Thyroid gland (tissue), 4 donors: ENCODE measurements at regions not wholly inside any gene's neighbourhood (a gene's known extent, or its start where the extent isn't known, plus 50 kb on each side); places are given as distances from the start of the nearest gene placed in this dataset.
"Not testable (repeated sequence)": the region's sequence is repeated elsewhere in the genome, so short reads cannot be mapped to it uniquely, and the experiment has no call there.

ENCODE experiments used
- DNase-seq, 2 donors: peaks; one replicate each; pipeline ENCODE4 v3.0.0-alpha.2; 2019
- H3K27ac ChIP-seq, 3 donors: fragments of 200-600 bp; sonication (generic); 1 replicate in 2 of 3; 2 replicates in 1 of 3; pipeline ENCODE4 v1.5.1; 2016 to 2019; ENCODE audit warnings: mild to moderate bottlenecking in 1 of 3, moderate library complexity in 1 of 3
- H3K27me3 ChIP-seq: fragments of 200-600 bp; sonication (generic); one replicate; pipeline ENCODE4 v1.5.1; 2019
- H3K36me3 ChIP-seq, 2 donors: fragments of 200-600 bp; sonication (generic); one replicate each; pipeline ENCODE4 v1.5.1; 2016 to 2019
- H3K4me1 ChIP-seq, 2 donors: fragments of 200-600 bp; sonication (generic); one replicate each; pipeline ENCODE4 v1.5.1; 2017 to 2019
- H3K4me3 ChIP-seq, 3 donors: fragments of 200-600 bp; sonication (generic); replicated peaks in 1 of 3; 1 replicate in 2 of 3; 2 replicates in 1 of 3; pipeline ENCODE4 v1.5.1; 2016; ENCODE audit warnings: mild to moderate bottlenecking in 1 of 3
- H3K9me3 ChIP-seq: fragments of 200-600 bp; sonication (generic); one replicate; pipeline ENCODE4 v1.5.1; 2017
- CTCF ChIP-seq, 6 experiments: fragments of 200-600 bp in 3 of 6; fragments of 450-650 bp in 3 of 6; sonication (generic) in 3 of 6; IDR thresholded peaks; one replicate each; pipeline ENCODE4 v1.5.1; 2016 to 2019; ENCODE audit warnings: antibody characterized with exemption in 6 of 6, mild to moderate bottlenecking in 2 of 6, inconsistent platforms in 1 of 6, moderate library complexity in 1 of 6
- POLR2A ChIP-seq, 2 donors: fragments of 450-650 bp; IDR thresholded peaks; one replicate each; pipeline ENCODE4 v1.6.1; 2017; ENCODE audit warnings: antibody characterized with exemption in 2 of 2, mild to moderate bottlenecking in 2 of 2, moderate library complexity in 1 of 2
- WGBS, 2 donors: methylation state at CpG; one replicate each; pipeline ENCODE4 v1.1.5; 2017; 5-methylcytosine and 5-hydroxymethylcytosine counted together
- intact Hi-C: fragments of 100-400 bp; cut with DNase I; formaldehyde crosslinking; loops from one replicate; pipeline ENCODE4 v1.15.1; 2023

GRCh38 chr4:156294577-156294976, 340.9 kb upstream of the CTSO start:
- Histone ChIP-seq H3K36me3 (no peaks in the 10 kb centered on the region), H3K9me3 (no peaks in the 10 kb centered on the region), H3K27me3 (no peaks in the 10 kb centered on the region), H3K4me1 (no peaks in the 10 kb centered on the region), H3K27ac (no peak overlapping the region), H3K4me3 (no peak overlapping the region)
- TF ChIP-seq POLR2A (IDR thresholded peaks at IDR 0.05) (no peak), CTCF (IDR thresholded peaks at IDR 0.05) (peak in 3 of 6 experiments; percentile 27 to 34 (median 33))
- no peak for DNase-seq
- intact Hi-C loops: no loop called here
- WGBS, 2 donors: 43 to 47% methylated on average over 2 of the region's 2 CpGs

- no peaks in the 10 kb centered on the region for H3K36me3 ChIP-seq
- H3K27me3 ChIP-seq: no peaks in the 10 kb centered on the region
- H3K4me1 ChIP-seq: no peaks in the 10 kb centered on the region
- WGBS, 2 donors: 79 to 89% methylated on average over 1 of the region's 1 CpG
- H3K4me3 ChIP-seq: no peak overlapping the region
- DNase-seq: no peak
- TF ChIP-seq CTCF (IDR thresholded peaks at IDR 0.05): no peak
- no peak for TF ChIP-seq POLR2A (IDR thresholded peaks at IDR 0.05)
- intact Hi-C loops: no loop called here
- no peak overlapping the region for H3K27ac ChIP-seq
- no peaks in the 10 kb centered on the region for H3K9me3 ChIP-seq
Observed at GRCh38 chr4:156293657-156294297, 340.1 kb upstream of the CTSO start.

DNA sequence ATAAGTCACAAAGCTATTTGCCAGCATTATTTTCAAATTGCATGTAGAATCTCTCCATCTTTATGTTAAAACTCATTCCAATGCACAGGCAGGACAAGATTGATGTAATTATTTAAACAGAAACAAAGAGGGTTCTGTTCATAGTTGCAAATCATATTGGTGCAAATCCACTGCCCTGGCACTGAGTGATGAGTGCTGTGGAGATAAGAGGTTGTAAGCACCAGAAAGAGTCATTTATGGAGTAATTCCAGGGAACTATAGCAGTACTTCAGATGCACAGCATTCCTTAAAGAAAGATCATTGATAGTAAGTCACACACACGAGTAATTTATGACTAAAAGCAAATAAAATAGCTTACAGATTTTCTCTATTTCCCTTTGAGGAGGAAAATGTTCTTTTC, 337.7 kb upstream of the CTSO start:
- Histone ChIP-seq H3K4me1 (no peaks in the 10 kb centered on the region), H3K27ac (no peak overlapping the region), H3K36me3 (no peaks in the 10 kb centered on the region), H3K9me3 (no peaks in the 10 kb centered on the region), H3K27me3 (no peaks in the 10 kb centered on the region), H3K4me3 (no peak overlapping the region)
- 16 to 19% methylated on average over 1 of the region's 1 CpG for WGBS, 2 donors
- TF ChIP-seq CTCF (IDR thresholded peaks at IDR 0.05) (no peak), POLR2A (IDR thresholded peaks at IDR 0.05) (no peak)
- intact Hi-C loops: no loop called here
- no peak for DNase-seq

DNA sequence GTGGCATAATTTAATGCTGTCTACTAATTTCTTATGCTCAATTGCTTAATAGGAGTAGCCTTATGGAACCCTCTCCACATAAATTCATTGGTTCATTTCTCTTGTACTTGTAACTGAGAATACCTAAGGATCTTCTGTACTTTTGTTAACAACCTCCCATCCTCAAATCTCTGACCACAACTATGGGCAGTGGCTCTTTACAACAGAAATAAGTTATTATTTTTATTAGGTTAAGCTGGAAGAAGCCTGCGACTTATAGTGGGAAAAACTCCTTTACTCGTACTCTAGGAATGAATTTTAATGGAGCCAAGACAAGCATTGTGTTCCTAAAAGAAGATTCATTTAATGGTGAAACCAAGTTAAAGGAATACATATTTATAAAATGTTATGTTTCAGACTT, 337.1 kb upstream of the CTSO start:
- H3K27me3 ChIP-seq: no peaks in the 10 kb centered on the region
- DNase-seq: no peak
- no peak overlapping the region for H3K27ac ChIP-seq
- no peak overlapping the region for H3K4me3 ChIP-seq
- no peak for TF ChIP-seq POLR2A (IDR thresholded peaks at IDR 0.05)
- TF ChIP-seq CTCF (IDR thresholded peaks at IDR 0.05): no peak
- no peaks in the 10 kb centered on the region for H3K9me3 ChIP-seq
- intact Hi-C loops: no loop called here
- WGBS, 2 donors: 79 to 89% methylated on average over 2 of the region's 2 CpGs
- H3K4me1 ChIP-seq: no peaks in the 10 kb centered on the region
- no peaks in the 10 kb centered on the region for H3K36me3 ChIP-seq

DNA sequence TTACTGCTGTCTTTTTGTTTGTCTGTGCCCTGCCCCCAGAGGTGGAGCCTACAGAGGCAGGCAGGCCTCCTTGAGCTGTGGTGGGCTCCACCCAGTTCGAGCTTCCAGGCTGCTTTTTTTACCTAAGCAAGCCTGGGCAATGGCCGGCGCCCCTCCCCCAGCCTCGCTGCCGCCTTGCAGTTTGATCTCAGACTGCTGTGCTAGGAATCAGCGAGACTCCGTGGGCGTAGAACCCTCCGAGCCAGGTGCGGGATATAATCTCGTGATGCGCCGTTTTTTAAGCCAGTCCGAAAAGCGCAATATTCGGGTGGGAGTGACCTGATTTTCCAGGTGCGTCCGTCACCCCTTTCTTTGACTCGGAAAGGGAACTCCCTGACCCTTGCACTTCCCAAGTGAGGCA, 336.4 kb upstream of the CTSO start:
- 89 to 98% methylated on average over 11 to 19 of the region's 19 CpGs for WGBS, 2 donors
- H3K9me3 ChIP-seq, H3K27ac ChIP-seq, H3K4me1 ChIP-seq, H3K36me3 ChIP-seq, H3K4me3 ChIP-seq, DNase-seq, H3K27me3 ChIP-seq, intact Hi-C loops: not testable (repeated sequence)

DNA sequence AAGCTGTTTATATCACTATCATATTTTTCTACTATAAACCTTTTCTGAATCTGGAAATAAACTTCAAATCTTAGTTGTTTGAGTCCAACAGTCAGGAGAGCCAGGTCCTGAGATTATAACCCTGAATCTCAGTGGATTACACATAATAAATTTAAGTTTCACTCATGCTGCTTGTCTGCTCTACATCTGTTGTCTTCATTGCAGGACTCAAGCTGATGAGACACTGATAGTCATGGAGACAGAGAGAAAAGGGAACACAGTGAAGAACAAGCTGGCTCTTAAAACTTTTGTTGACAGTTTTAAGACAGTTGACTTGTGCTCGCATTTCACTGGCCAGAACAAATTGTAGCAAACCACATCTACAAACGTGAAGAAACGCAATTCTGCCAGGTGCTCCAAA, 327.0 kb upstream of the CTSO start:
- H3K36me3 ChIP-seq: no peaks in the 10 kb centered on the region
- no peak overlapping the region for H3K4me3 ChIP-seq
- WGBS, 2 donors: 81 to 86% methylated on average over 3 of the region's 3 CpGs
- DNase-seq: no peak
- no peak for TF ChIP-seq CTCF (IDR thresholded peaks at IDR 0.05)
- no peak for TF ChIP-seq POLR2A (IDR thresholded peaks at IDR 0.05)
- H3K9me3 ChIP-seq: no peaks in the 10 kb centered on the region
- no peaks in the 10 kb centered on the region for H3K27me3 ChIP-seq
- H3K4me1 ChIP-seq: no peaks in the 10 kb centered on the region
- H3K27ac ChIP-seq: no peak overlapping the region
- intact Hi-C loops: no loop called here
